Spleen (tissue), 7 donors: ENCODE measurements at regions not wholly inside any gene's neighbourhood (a gene's known extent, or its start where the extent isn't known, plus 50 kb on each side); places are given as distances from the start of the nearest gene placed in this dataset.

Source experiments
- CTCF ChIP-seq, 11 experiments: fragments of 200-600 bp in 7 of 11; fragments of 450-650 bp in 4 of 11; sonication (generic) in 4 of 11; IDR thresholded peaks in 8 of 11; conservative IDR thresholded peaks in 3 of 11; 1 replicate in 7 of 11; 2 replicates in 4 of 11; pipeline versions ENCODE4 v1.4.0 to v1.8.0; 2016 to 2021; ENCODE audit warnings: antibody characterized with exemption in 11 of 11, inconsistent platforms in 4 of 11, mild to moderate bottlenecking in 1 of 11
- POLR2A ChIP-seq, 3 donors: fragments of 450-650 bp; IDR thresholded peaks; one replicate each; pipeline ENCODE4 v1.5.1; 2017; ENCODE audit warnings: antibody characterized with exemption in 3 of 3, mild to moderate bottlenecking in 1 of 3
- donor health status: DM: no; HTN: no; CAD: no; lungs with moderate emphysema.
- donor health status: DM: no; HTN: no; CAD: no.
- donor health status: DM: no; HTN: no; CAD: no.

GRCh38 chr2:8617048-8617447 is 64.8 kb upstream of the ID2 start:
- TF ChIP-seq CTCF (IDR thresholded peaks at IDR 0.05 in 8 of 11, conservative IDR thresholded peaks at IDR 0.05 in 3 of 11) (no peak), POLR2A (IDR thresholded peaks at IDR 0.05) (no peak)
